HepG2 (cell line): ENCODE measurements at regions not wholly inside any gene's neighbourhood (a gene's known extent, or its start where the extent isn't known, plus 50 kb on each side); places are given as distances from the start of the nearest gene placed in this dataset.
A peak's percentile ranks its signal among the peaks of the same experiment; 100 is the strongest.

Experiments used
- ELF3 ChIP-seq: IDR thresholded peaks from 2 replicates; pipeline ENCODE4 v1.6.1; 2016; ENCODE audit warnings: missing genetic modification reagents, missing compliant biosample characterization
- FOSL1 ChIP-seq: sonication (generic); formaldehyde crosslinking; IDR thresholded peaks from 2 replicates; pipeline ENCODE4 v1.9.0; 2021; ENCODE audit warnings: missing genetic modification reagents, borderline replicate concordance
- HNRNPLL ChIP-seq: fragments of 200-400 bp; formaldehyde crosslinking; IDR thresholded peaks from 2 replicates; pipeline ENCODE4 v1.6.1; 2017; ENCODE audit warnings: mild to moderate bottlenecking, low read depth, low read length; ENCODE audit not compliant: poor library complexity, severe bottlenecking
- KAT8 ChIP-seq: IDR thresholded peaks from 2 replicates; pipeline ENCODE4 v1.6.1; 2016; ENCODE audit warnings: missing genetic modification reagents, missing compliant biosample characterization
- PAWR ChIP-seq: sonication (generic); formaldehyde crosslinking; IDR thresholded peaks from 2 replicates; pipeline ENCODE4 v1.4.0; 2020; ENCODE audit warnings: missing genetic modification reagents, mild to moderate bottlenecking, borderline replicate concordance
- POLR2AphosphoS2 ChIP-seq: IDR thresholded peaks from 2 replicates; pipeline ENCODE4 v1.6.1; 2011; ENCODE audit warnings: low read depth, low read length, improper control_type of control experiment
- TFDP2 ChIP-seq: sonication (generic); formaldehyde crosslinking; IDR thresholded peaks from 2 replicates; pipeline ENCODE4 v1.4.0; 2020; ENCODE audit warnings: missing genetic modification reagents
- ZNF34 ChIP-seq: sonication (generic); formaldehyde crosslinking; IDR thresholded peaks from 2 replicates; pipeline ENCODE4 v1.4.0; 2020; ENCODE audit warnings: mild to moderate bottlenecking, missing genetic modification reagents, borderline replicate concordance
- ZNF672 ChIP-seq: sonication (generic); formaldehyde crosslinking; IDR thresholded peaks from 2 replicates; pipeline ENCODE4 v1.8.1; 2022; ENCODE audit warnings: missing genetic modification reagents
- TF ChIP-seq, protein P1 (sequence below): fragments of 450-650 bp; IDR thresholded peaks from 2 replicates; pipeline ENCODE4 v1.6.1; 2017
- TF ChIP-seq, protein P2 (sequence below): sonication (generic); formaldehyde crosslinking; IDR thresholded peaks from 2 replicates; pipeline ENCODE4 v1.8.1; 2023; ENCODE audit warnings: missing genetic modification reagents, inconsistent platforms, borderline replicate concordance

DNA sequence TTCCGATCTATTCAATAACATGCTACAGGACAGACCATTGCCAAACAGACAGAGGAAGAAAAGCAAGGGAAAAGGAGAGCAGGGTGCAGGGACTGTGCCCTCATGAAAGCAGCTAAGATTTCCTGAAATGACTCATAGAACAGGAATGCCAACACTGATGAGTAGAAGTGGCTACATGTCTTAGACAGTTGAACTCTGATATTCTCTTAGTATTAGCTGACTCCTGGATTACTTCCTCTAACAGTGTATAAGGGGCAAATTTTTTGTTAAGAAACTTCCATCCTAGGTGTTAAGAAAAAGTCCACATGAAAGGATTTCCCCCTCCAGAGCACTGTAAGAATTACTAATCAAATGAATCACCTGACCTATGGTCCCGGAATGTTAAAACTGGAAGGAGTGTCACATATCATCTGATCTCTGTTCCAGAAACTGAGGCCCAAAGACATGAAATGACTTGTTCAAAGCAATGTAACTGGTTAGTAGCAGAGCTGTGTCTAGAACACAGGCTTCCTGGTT lies 224.9 kb downstream of the IBTK start (continued):
- TF ChIP-seq POLR2AphosphoS2 (no peak), FOSL1 (CRISPR knock-in tag) (peak; percentile 59; the same call in 1 of the 2 replicates), ZNF34 (CRISPR knock-in tag) (no peak), ELF3 (CRISPR knock-in tag) (peak; percentile 58), KAT8 (CRISPR knock-in tag) (no peak), PAWR (CRISPR knock-in tag) (no peak), TFDP2 (CRISPR knock-in tag) (no peak), HNRNPLL (no peak), ZNF672 (no peak)
- TF ChIP-seq, protein P1, sequence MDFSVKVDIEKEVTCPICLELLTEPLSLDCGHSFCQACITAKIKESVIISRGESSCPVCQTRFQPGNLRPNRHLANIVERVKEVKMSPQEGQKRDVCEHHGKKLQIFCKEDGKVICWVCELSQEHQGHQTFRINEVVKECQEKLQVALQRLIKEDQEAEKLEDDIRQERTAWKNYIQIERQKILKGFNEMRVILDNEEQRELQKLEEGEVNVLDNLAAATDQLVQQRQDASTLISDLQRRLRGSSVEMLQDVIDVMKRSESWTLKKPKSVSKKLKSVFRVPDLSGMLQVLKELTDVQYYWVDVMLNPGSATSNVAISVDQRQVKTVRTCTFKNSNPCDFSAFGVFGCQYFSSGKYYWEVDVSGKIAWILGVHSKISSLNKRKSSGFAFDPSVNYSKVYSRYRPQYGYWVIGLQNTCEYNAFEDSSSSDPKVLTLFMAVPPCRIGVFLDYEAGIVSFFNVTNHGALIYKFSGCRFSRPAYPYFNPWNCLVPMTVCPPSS: no peak
- TF ChIP-seq, protein P2, sequence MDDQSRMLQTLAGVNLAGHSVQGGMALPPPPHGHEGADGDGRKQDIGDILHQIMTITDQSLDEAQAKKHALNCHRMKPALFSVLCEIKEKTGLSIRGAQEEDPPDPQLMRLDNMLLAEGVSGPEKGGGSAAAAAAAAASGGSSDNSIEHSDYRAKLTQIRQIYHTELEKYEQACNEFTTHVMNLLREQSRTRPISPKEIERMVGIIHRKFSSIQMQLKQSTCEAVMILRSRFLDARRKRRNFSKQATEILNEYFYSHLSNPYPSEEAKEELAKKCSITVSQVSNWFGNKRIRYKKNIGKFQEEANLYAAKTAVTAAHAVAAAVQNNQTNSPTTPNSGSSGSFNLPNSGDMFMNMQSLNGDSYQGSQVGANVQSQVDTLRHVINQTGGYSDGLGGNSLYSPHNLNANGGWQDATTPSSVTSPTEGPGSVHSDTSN (CRISPR knock-in tag): no peak
